ENCODE measurements at regions not wholly inside any gene's neighbourhood (a gene's known extent, or its start where the extent isn't known, plus 50 kb on each side); places are given as distances from the start of the nearest gene placed in this dataset.

DNA sequence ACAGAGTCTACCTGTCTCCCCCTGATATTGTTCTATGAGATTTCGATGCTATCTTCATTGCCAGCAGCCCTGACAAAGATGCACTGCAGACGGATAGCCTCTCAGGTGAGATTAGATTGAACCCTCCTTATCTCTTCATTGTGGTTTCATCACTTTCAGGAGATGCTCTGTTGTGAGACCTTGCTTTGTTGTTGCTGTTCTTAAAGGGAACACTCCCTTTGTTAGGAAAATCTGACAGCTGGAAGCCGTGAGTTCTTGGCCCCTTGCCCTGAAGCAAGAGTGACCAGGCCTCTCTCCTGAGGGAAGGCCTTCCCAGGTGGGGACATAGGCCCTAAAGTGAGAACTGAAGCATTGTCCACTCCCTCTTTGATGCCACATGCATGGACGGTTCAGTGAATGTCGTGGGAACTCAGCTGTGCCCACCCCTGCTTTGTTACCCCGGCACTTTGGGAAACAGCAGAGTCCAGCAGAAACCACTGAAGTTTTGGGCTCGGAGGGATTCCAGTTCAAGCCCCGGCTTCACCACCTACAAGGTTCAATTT is 976.1 kb downstream of the TBC1D22A start:
- H4K91ac ChIP-seq (ENCODE audit: insufficient read depth, low read depth, low read length): no peak overlapping the region
- no peaks in the 10 kb centered on the region for H4K20me1 ChIP-seq (ENCODE audit: insufficient read depth, low read length)
- H2BK20ac ChIP-seq (ENCODE audit: low read depth, low read length): no peak overlapping the region
- no TSS peak for BruUV-seq (replicated peaks)
- no peak overlapping the region for H4K5ac ChIP-seq (ENCODE audit: low read depth, low read length)
- TF ChIP-seq, protein P1, sequence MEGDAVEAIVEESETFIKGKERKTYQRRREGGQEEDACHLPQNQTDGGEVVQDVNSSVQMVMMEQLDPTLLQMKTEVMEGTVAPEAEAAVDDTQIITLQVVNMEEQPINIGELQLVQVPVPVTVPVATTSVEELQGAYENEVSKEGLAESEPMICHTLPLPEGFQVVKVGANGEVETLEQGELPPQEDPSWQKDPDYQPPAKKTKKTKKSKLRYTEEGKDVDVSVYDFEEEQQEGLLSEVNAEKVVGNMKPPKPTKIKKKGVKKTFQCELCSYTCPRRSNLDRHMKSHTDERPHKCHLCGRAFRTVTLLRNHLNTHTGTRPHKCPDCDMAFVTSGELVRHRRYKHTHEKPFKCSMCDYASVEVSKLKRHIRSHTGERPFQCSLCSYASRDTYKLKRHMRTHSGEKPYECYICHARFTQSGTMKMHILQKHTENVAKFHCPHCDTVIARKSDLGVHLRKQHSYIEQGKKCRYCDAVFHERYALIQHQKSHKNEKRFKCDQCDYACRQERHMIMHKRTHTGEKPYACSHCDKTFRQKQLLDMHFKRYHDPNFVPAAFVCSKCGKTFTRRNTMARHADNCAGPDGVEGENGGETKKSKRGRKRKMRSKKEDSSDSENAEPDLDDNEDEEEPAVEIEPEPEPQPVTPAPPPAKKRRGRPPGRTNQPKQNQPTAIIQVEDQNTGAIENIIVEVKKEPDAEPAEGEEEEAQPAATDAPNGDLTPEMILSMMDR (conservative IDR thresholded peaks at IDR 0.05; ENCODE audit: low read depth, low read length): no peak
- no peak for TF ChIP-seq CEBPB (IDR thresholded peaks at IDR 0.05; ENCODE audit: low read depth, low read length)
- no peak for TF ChIP-seq CHD1 (IDR thresholded peaks at IDR 0.05; ENCODE audit: low read depth, low read length)
- no peak for TF ChIP-seq FOS (IDR thresholded peaks at IDR 0.05; ENCODE audit: low read depth, low read length)
- TF ChIP-seq BHLHE40 (IDR thresholded peaks at IDR 0.05; ENCODE audit: low read depth, low read length): no peak
- TF ChIP-seq MAFK (IDR thresholded peaks at IDR 0.05; ENCODE audit: low read depth, low read length): no peak
- no peak for TF ChIP-seq MAZ (IDR thresholded peaks at IDR 0.05; ENCODE audit: borderline replicate concordance, low read depth, low read length)
- no peak for TF ChIP-seq MXI1 (IDR thresholded peaks at IDR 0.05; ENCODE audit: borderline replicate concordance, low read depth, low read length)
- TF ChIP-seq RAD21 (IDR thresholded peaks at IDR 0.05; ENCODE audit: low read length): no peak
- no peak for TF ChIP-seq POLR2A (IDR thresholded peaks at IDR 0.05; ENCODE audit: low read depth, low read length)
- no peak overlapping the region for H3K4me3 ChIP-seq (ENCODE audit: insufficient read depth, low read depth, low read length)
- H3K27ac ChIP-seq (ENCODE audit: insufficient read depth, low read length): no peak overlapping the region
- POLR2A ChIA-PET (ENCODE audit: unreplicated experiment): no interaction called here
- H3K14ac ChIP-seq (replicated peaks; ENCODE audit: low read depth, low read length): no peak overlapping the region
- no peak overlapping the region for H2AK9ac ChIP-seq (replicated peaks; ENCODE audit: low read depth, low read length, poor library complexity)
- no peak for ATAC-seq (ENCODE audit: low read depth)
- dilution Hi-C loops (cut with HindIII; ENCODE audit: low sequenced_read_pairs, unreplicated experiment) (no loop called here), intact Hi-C loops (cut with micrococcal nuclease) (no loop called here), in situ Hi-C loops (cut with MboI; ENCODE audit: low sequenced_read_pairs) (no loop called here)
- DNase-seq: no peak
- H3K4me1 ChIP-seq (ENCODE audit: control insufficient read depth, insufficient read depth, low read length): no peaks in the 10 kb centered on the region
- H3K18ac ChIP-seq (ENCODE audit: low read depth, low read length): no peak overlapping the region
- no peak overlapping the region for H2BK15ac ChIP-seq (ENCODE audit: low read depth, low read length)
- H2AK5ac ChIP-seq (ENCODE audit: low read depth, low read length): no peak overlapping the region
- no peak overlapping the region for H3K4ac ChIP-seq (ENCODE audit: low read depth, low read length)
- no peak overlapping the region for H3K4me2 ChIP-seq (ENCODE audit: low read depth, low read length)
- no peak overlapping the region for H3K9ac ChIP-seq (ENCODE audit: low read depth, low read length)
- no peak overlapping the region for H2BK120ac ChIP-seq (ENCODE audit: low read depth, low read length)
- H2BK5ac ChIP-seq (ENCODE audit: low read depth, low read length, poor library complexity, severe bottlenecking): no peak overlapping the region
- no peak overlapping the region for H4K8ac ChIP-seq (ENCODE audit: low read depth in 2 of 2, low read length in 2 of 2)
- H3K36me3 ChIP-seq (ENCODE audit: control insufficient read depth, insufficient read depth, low read length): no peaks in the 10 kb centered on the region
- 18% methylated on average over 2 of the region's 8 CpGs; no CpG with 5 or more reads in 1 of the 2 experiments for WGBS, 2 experiments (ENCODE audit: extremely low coverage in 2 of 2, insufficient read length in 1 of 2)
- H3K9me3 ChIP-seq (ENCODE audit: control insufficient read depth, insufficient read depth, low read length): peaks cover 50% of the 10 kb centered on the region
- no peak overlapping the region for H2AFZ ChIP-seq (replicated peaks; ENCODE audit: low read length, poor library complexity)
- no peaks in the 10 kb centered on the region for H3K79me1 ChIP-seq (ENCODE audit: low read depth in 1 of 2, low read length in 2 of 2)
- no peak overlapping the region for H3K56ac ChIP-seq (ENCODE audit: extremely low read depth, insufficient read depth, low read length)
- no peaks in the 10 kb centered on the region for H3K9me1 ChIP-seq (ENCODE audit: insufficient read depth, low read length)
- CTCF ChIA-PET: no interaction called here
- no peaks in the 10 kb centered on the region for H3K27me3 ChIP-seq (ENCODE audit: control insufficient read depth, insufficient read depth, low read length)
- no peak overlapping the region for H3K23ac ChIP-seq (ENCODE audit: low read depth, low read length)

Data from IMR-90 (cell line).